ENCODE measurements at regions not wholly inside any gene's neighbourhood (a gene's known extent, or its start where the extent isn't known, plus 50 kb on each side); places are given as distances from the start of the nearest gene placed in this dataset.

DNA sequence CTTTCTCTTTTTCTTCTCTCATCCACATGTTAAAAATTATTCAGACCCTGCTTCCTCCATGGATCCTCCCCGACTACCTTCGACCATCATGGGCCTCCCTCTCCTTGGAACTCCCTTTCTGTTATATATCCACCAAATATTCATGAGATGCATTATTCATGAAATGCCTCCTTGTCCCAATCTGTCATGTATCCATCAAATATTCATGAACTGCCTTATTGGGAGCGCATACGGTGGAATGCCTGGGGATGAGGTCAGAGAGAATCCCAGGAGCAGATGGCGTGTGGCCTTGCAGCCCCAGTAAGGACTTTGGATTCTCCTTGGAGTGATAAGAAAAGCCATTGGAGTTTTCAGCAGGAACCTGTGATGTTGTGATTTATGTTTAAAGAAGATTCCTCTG lies 97.0 kb downstream of the NRN1 start:
- TF ChIP-seq, protein P1, sequence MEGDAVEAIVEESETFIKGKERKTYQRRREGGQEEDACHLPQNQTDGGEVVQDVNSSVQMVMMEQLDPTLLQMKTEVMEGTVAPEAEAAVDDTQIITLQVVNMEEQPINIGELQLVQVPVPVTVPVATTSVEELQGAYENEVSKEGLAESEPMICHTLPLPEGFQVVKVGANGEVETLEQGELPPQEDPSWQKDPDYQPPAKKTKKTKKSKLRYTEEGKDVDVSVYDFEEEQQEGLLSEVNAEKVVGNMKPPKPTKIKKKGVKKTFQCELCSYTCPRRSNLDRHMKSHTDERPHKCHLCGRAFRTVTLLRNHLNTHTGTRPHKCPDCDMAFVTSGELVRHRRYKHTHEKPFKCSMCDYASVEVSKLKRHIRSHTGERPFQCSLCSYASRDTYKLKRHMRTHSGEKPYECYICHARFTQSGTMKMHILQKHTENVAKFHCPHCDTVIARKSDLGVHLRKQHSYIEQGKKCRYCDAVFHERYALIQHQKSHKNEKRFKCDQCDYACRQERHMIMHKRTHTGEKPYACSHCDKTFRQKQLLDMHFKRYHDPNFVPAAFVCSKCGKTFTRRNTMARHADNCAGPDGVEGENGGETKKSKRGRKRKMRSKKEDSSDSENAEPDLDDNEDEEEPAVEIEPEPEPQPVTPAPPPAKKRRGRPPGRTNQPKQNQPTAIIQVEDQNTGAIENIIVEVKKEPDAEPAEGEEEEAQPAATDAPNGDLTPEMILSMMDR (IDR thresholded peaks at IDR 0.05): no peak
- no peak for TF ChIP-seq ZFX (IDR thresholded peaks at IDR 0.05; ENCODE audit: borderline replicate concordance)
- H3K27ac ChIP-seq: no peak overlapping the region

DNA sequence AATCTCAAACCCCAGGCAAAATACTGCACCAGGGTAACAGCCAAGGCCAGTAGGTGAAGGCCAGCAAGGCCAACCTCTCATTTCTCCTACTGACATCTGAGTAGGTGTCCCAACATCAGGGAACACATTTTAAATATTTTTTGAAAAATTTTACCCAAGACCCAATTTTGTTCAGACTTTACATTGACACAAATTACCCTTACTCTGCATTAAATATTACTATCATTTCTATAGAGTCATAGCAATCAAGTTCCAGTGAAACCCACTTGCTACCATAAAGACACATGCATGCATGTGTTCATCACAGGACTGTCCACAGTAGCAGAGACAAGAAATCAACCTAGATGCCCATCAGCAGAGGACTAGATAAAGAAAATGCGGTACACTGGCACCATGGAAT lies 99.9 kb downstream of the NRN1 start:
- no peak overlapping the region for H3K27ac ChIP-seq
- TF ChIP-seq, protein P1 (IDR thresholded peaks at IDR 0.05): no peak
- TF ChIP-seq ZFX (IDR thresholded peaks at IDR 0.05; ENCODE audit: borderline replicate concordance): no peak

DNA sequence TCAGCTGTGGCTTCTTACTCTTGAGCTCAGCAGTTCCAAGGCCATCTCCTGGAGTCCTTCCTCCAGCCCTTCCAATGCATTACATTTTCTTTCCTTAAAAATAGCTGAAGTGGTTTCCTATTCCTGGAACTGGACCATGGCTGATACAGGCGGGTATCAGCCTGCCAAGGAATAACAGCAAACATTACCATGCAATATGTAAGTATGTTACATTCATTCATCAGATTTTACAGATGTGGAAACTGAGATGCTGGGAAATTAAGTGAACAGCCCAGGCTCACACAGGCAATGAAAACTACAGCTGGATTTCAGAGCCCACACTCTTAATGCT lies 100.4 kb downstream of the NRN1 start:
- no peak overlapping the region for H3K27ac ChIP-seq

DNA sequence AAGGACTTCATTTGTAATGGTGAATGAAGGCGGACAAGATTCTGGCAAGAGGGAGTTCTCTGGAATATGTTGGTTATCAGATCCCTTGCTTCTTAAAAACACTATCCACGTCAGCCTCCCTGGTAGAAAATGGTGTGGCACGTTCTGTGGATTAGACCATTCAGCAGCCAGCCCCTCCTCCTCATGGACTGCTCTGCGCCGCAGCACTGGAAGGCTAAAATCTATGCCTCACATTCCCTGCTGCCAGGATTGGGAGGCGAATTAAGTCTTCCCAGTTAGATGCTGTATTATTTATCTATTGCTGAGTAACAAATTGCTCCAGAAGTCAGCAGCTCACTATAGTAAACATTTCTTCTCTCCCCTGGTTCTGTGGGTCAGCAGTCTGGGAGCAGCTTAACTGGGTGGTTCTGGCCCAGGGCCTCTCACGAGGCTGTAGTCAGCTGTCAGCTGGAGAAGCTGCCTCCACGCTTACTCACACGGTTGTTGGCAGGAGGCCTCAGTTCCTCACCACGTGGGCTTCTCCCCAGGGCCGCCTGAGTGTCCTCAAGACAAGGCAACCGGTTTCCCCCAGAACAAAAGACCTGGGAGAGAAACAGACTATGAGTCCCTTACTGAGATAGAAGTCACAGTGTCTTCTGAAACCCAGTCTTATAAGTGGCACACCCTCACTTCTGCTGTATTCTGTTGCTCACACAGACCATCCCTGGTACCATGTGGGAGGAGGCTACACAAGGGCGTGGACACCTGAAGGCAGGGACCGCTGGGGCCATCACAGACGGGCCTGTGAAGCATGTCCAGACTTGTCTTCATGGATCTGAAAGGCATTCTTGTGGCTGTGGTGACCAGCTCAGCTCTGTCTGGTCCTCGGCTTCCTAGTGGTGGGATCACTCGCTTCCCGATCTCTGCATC lies 101.0 kb downstream of the NRN1 start:
- TF ChIP-seq, protein P1 (IDR thresholded peaks at IDR 0.05): no peak
- no peak for TF ChIP-seq ZFX (IDR thresholded peaks at IDR 0.05; ENCODE audit: borderline replicate concordance)
- no peak overlapping the region for H3K27ac ChIP-seq

More for the DNA sequence above, 100.4 kb downstream of the NRN1 start:
- no peak for TF ChIP-seq ZFX (IDR thresholded peaks at IDR 0.05; ENCODE audit: borderline replicate concordance)
- TF ChIP-seq, protein P1 (IDR thresholded peaks at IDR 0.05): no peak

DNA sequence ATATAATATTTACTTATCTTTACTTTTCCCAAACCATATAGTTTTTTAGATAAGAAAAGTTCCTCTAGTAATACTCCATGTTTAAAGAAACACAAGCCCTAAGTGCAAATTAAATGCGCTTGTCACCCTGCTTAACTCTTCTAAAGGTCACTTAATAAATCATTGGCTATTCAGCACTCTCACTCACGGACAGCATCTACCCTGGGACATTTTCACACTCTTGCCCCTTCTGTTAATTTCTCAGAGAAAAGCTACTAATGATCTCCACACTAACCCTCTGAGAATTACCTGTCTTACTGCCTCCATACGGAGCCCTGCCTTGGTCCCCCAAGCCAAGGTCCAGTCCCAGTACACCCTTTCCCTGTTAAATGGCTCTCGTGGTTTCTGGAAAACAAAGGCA lies 102.2 kb downstream of the NRN1 start:
- no peak for TF ChIP-seq ZFX (IDR thresholded peaks at IDR 0.05; ENCODE audit: borderline replicate concordance)
- TF ChIP-seq, protein P1 (IDR thresholded peaks at IDR 0.05): no peak
- H3K27ac ChIP-seq: no peak overlapping the region

DNA sequence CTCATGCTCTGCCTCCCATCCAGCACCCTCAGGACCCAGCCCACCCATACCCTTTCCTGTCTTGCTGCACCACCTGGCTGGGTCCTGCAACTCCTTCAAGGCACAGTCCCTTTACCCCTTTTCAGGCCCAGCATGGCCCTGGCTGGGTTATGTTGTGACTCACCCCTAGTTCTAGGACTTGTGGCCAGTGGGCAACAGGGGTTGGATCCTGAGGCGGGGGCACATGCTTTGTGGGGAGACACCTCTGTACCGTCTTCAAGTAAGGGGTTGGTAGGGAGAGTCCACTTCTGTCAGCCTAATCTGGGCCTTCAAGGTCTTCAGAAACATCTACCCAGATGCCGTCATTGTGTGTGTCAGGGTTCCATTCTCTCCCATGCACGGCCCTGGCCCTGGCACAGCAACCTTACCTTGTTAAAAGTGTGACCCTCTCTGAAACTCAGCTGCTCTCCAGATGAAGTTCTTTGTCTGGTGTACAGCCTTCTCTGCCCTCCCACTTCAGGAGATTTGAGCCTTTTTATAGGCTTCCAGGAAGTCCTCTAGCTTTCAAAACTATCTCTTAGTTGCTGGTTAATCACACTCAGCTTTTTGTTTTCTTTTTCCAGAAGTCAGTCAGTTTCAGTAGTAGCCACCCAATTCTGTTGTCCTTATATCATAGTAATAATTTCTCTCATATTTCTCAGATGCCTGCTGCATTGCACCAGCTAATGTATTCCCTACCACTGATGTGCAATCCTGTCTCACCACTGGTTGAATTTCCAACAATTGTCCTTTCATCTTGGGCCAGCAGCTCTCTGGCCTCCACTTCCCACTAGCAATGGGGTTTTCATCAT lies 107.3 kb downstream of the NRN1 start:
- no peak overlapping the region for H3K27ac ChIP-seq
- TF ChIP-seq ZFX (IDR thresholded peaks at IDR 0.05; ENCODE audit: borderline replicate concordance): no peak
- TF ChIP-seq, protein P1 (IDR thresholded peaks at IDR 0.05): no peak

DNA sequence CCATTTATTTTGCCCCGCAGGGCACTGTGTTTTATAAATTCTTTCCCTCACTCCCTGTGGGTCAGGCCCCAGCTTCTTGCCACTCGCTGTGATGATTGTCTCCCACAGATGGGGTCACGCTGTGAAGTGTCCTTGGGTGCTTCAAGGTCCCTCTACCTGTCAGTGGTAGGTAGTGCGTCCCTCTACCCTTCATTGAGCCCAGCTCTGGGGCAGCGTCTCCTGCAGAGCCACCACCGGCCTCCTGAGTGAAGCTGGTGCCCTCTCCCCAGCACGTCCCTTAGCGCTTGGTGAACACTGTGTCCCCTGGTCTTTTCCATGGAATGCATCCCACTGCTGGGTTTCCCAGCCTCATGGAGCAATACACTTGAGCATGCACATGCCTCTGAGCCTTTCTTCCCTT lies 108.2 kb downstream of the NRN1 start:
- H3K27ac ChIP-seq: no peak overlapping the region
- TF ChIP-seq ZFX (IDR thresholded peaks at IDR 0.05; ENCODE audit: borderline replicate concordance): no peak
- TF ChIP-seq, protein P1 (IDR thresholded peaks at IDR 0.05): no peak

All from 22Rv1 (cell line).